ENCODE measurements at regions not wholly inside any gene's neighbourhood (a gene's known extent, or its start where the extent isn't known, plus 50 kb on each side); places are given as distances from the start of the nearest gene placed in this dataset.

DNA sequence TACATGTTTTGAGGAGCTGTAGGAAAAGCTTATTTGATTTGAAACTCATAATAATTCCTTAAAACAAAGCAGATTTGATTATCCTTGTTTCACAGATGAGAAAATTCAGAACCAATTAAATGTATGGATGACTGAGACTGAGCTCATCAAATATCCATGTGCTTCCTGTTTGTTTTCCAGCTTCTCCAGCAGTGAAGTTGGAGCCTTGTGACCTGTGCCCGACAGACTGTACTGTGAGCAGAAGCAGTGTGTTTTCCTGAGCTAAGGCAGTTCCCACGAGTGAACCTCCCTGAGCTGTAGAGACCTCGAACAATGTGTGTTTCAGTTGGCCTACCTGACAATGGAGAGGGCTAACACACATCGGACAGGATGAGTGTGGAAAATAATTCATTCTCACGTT is 599.5 kb upstream of the NRSN1 start:
- Histone ChIP-seq H3K4me2 (ENCODE audit: low read length) (no peak overlapping the region), H3K79me2 (ENCODE audit: low read length) (no peaks in the 10 kb centered on the region), H3K4me1 (ENCODE audit: low read length) (peaks cover 21% of the 10 kb centered on the region), H3K4me3 (ENCODE audit: low read length) (no peak overlapping the region), H3K27ac (ENCODE audit: low read length) (no peak overlapping the region), H4K20me1 (ENCODE audit: insufficient read depth, low read length) (no peaks in the 10 kb centered on the region), H3K36me3 (replicated peaks; ENCODE audit: low read depth, low read length) (peaks cover 3% of the 10 kb centered on the region), H3K9me3 (ENCODE audit: insufficient read depth, low read length) (no peaks in the 10 kb centered on the region), H3K27me3 (ENCODE audit: low read depth, low read length) (no peaks in the 10 kb centered on the region), H2AFZ (ENCODE audit: low read depth, low read length) (no peak overlapping the region), H3K9ac (ENCODE audit: low read length) (no peak overlapping the region)
- TF ChIP-seq, protein P1, sequence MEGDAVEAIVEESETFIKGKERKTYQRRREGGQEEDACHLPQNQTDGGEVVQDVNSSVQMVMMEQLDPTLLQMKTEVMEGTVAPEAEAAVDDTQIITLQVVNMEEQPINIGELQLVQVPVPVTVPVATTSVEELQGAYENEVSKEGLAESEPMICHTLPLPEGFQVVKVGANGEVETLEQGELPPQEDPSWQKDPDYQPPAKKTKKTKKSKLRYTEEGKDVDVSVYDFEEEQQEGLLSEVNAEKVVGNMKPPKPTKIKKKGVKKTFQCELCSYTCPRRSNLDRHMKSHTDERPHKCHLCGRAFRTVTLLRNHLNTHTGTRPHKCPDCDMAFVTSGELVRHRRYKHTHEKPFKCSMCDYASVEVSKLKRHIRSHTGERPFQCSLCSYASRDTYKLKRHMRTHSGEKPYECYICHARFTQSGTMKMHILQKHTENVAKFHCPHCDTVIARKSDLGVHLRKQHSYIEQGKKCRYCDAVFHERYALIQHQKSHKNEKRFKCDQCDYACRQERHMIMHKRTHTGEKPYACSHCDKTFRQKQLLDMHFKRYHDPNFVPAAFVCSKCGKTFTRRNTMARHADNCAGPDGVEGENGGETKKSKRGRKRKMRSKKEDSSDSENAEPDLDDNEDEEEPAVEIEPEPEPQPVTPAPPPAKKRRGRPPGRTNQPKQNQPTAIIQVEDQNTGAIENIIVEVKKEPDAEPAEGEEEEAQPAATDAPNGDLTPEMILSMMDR (IDR thresholded peaks at IDR 0.05; ENCODE audit: low read depth, low read length): no peak
- TF ChIP-seq EZH2phosphoT487 (IDR thresholded peaks at IDR 0.05; ENCODE audit: low read depth): no peak

DNA sequence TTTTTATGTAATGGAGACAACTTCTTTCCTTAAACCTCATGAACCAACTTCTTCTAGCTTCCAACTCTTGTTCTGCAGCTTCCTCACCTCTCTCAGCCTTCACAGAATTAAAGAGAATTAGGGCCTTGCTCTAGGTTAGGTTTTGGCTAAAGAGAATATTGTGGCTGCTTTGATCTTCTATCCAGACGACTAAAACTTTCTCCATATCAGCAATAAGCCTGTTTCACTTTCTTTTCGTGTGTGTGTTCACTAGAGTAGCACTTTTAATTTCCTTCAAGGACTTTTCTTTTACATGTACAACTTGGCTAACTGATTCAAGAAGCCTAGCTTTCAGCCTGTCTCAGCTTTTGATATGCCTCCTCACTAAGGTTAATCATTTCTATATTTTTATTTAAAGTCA is 596.1 kb upstream of the NRSN1 start:
- H2AFZ ChIP-seq (ENCODE audit: low read depth, low read length): peak overlapping the region; percentile 98
- no peaks in the 10 kb centered on the region for H3K9me3 ChIP-seq (ENCODE audit: insufficient read depth, low read length)
- no peaks in the 10 kb centered on the region for H3K79me2 ChIP-seq (ENCODE audit: low read length)
- H3K36me3 ChIP-seq (replicated peaks; ENCODE audit: low read depth, low read length): peaks cover 8% of the 10 kb centered on the region
- peak overlapping the region; percentile 52 for H3K27ac ChIP-seq (ENCODE audit: low read length)
- TF ChIP-seq EZH2phosphoT487 (IDR thresholded peaks at IDR 0.05; ENCODE audit: low read depth): no peak
- TF ChIP-seq, protein P1 (IDR thresholded peaks at IDR 0.05; ENCODE audit: low read depth, low read length): no peak
- no peaks in the 10 kb centered on the region for H3K27me3 ChIP-seq (ENCODE audit: low read depth, low read length)
- H3K9ac ChIP-seq (ENCODE audit: low read length): peak overlapping the region; percentile 32
- no peaks in the 10 kb centered on the region for H4K20me1 ChIP-seq (ENCODE audit: insufficient read depth, low read length)
- H3K4me1 ChIP-seq (ENCODE audit: low read length): peaks cover 37% of the 10 kb centered on the region
- peak overlapping the region; percentile 68 for H3K4me2 ChIP-seq (ENCODE audit: low read length)
- peak overlapping the region; percentile 36 for H3K4me3 ChIP-seq (ENCODE audit: low read length)

DNA sequence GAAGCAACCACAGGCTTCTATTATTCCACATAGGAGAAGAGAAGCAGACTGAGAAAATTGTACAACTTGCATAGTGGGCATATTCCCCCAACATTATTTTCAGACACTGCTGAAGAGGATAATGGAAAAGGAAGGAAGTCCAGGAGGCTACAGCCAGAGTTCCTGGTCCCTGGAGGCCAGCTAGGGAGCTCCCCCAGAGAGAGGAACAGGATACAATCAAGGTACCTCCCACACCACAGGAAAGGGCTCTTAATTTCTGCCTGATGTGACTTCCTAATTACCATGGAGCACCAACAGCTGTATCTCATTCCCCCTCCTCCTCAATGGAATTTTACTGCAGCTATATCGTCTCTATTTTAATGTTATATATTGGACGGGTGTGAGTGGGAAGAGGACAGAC is 594.3 kb upstream of the NRSN1 start:
- Histone ChIP-seq H2AFZ (ENCODE audit: low read depth, low read length) (no peak overlapping the region), H3K27me3 (ENCODE audit: low read depth, low read length) (no peaks in the 10 kb centered on the region), H3K4me1 (ENCODE audit: low read length) (peaks cover 37% of the 10 kb centered on the region), H3K4me2 (ENCODE audit: low read length) (peak overlapping the region; percentile 17; the same call in 1 of the 2 replicates), H3K9ac (ENCODE audit: low read length) (no peak overlapping the region), H3K79me2 (ENCODE audit: low read length) (no peaks in the 10 kb centered on the region), H3K36me3 (replicated peaks; ENCODE audit: low read depth, low read length) (peaks cover 8% of the 10 kb centered on the region), H3K4me3 (ENCODE audit: low read length) (no peak overlapping the region), H4K20me1 (ENCODE audit: insufficient read depth, low read length) (no peaks in the 10 kb centered on the region), H3K9me3 (ENCODE audit: insufficient read depth, low read length) (no peaks in the 10 kb centered on the region), H3K27ac (ENCODE audit: low read length) (no peak overlapping the region)
- TF ChIP-seq EZH2phosphoT487 (IDR thresholded peaks at IDR 0.05; ENCODE audit: low read depth): no peak
- TF ChIP-seq, protein P1 (IDR thresholded peaks at IDR 0.05; ENCODE audit: low read depth, low read length): no peak

DNA sequence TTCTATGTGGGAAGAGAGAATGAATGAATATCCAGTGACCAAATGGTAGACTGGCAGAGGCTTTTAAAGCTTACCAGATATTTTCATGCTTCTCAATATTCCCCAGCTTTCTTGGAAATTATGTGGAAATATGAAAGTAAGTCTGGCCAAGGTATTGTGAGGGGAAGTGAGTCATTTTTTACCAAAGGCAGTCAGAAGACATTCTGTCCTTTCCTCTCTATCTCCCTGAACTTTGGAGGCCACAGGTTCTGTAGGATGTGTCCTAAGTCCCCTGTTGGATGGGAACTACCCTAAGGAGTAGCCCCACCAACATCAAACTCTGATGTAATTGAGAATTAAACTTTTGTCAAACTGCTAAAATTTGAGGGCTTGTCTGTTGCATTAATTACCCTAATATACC is 593.8 kb upstream of the NRSN1 start:
- peaks cover 8% of the 10 kb centered on the region for H3K36me3 ChIP-seq (replicated peaks; ENCODE audit: low read depth, low read length)

More for the DNA sequence above, 593.8 kb upstream of the NRSN1 start:
- no peaks in the 10 kb centered on the region for H3K27me3 ChIP-seq (ENCODE audit: low read depth, low read length)
- TF ChIP-seq EZH2phosphoT487 (IDR thresholded peaks at IDR 0.05; ENCODE audit: low read depth): no peak
- TF ChIP-seq, protein P1 (IDR thresholded peaks at IDR 0.05; ENCODE audit: low read depth, low read length): no peak
- no peak overlapping the region for H3K4me3 ChIP-seq (ENCODE audit: low read length)
- H3K4me2 ChIP-seq (ENCODE audit: low read length): peak overlapping the region; percentile 17; the same call in 1 of the 2 replicates
- H3K4me1 ChIP-seq (ENCODE audit: low read length): peaks cover 37% of the 10 kb centered on the region
- no peaks in the 10 kb centered on the region for H3K79me2 ChIP-seq (ENCODE audit: low read length)
- H4K20me1 ChIP-seq (ENCODE audit: insufficient read depth, low read length): no peaks in the 10 kb centered on the region
- no peaks in the 10 kb centered on the region for H3K9me3 ChIP-seq (ENCODE audit: insufficient read depth, low read length)
- no peak overlapping the region for H2AFZ ChIP-seq (ENCODE audit: low read depth, low read length)
- no peak overlapping the region for H3K27ac ChIP-seq (ENCODE audit: low read length)
- no peak overlapping the region for H3K9ac ChIP-seq (ENCODE audit: low read length)

Measured in OCI-LY3 (cell line).